Type B pancreatic cell (in vitro differentiated cells): ENCODE measurements at regions not wholly inside any gene's neighbourhood (a gene's known extent, or its start where the extent isn't known, plus 50 kb on each side); places are given as distances from the start of the nearest gene placed in this dataset.

Source experiments
- DNase-seq: peaks from one replicate; pipeline ENCODE4 v3.0.0; 2021; ENCODE audit warnings: mixed read lengths; ENCODE audit not compliant: unreplicated experiment; ENCODE audit errors: extremely low spot score
- H3K27ac Mint-ChIP-seq: 2 replicates; pipeline ENCODE4 v1.8.0; 2021; ENCODE audit warnings: mild to moderate bottlenecking, mixed read lengths
- H3K27me3 Mint-ChIP-seq: 2 replicates; pipeline ENCODE4 v1.8.0; 2021; ENCODE audit warnings: mixed read lengths
- H3K36me3 Mint-ChIP-seq: 2 replicates; pipeline ENCODE4 v1.8.0; 2021; ENCODE audit warnings: mixed read lengths
- H3K4me1 Mint-ChIP-seq: one replicate; pipeline ENCODE4 v1.8.0; 2021; ENCODE audit warnings: mixed read lengths; ENCODE audit not compliant: unreplicated experiment
- H3K4me3 Mint-ChIP-seq: 2 replicates; pipeline ENCODE4 v1.8.0; 2021; ENCODE audit warnings: mild to moderate bottlenecking, mixed read lengths
- H3K9me3 Mint-ChIP-seq: 2 replicates; pipeline ENCODE4 v1.8.0; 2021; ENCODE audit warnings: mixed read lengths
- CTCF ChIP-seq: fragments of 200-600 bp; sonication (generic); conservative IDR thresholded peaks from 2 replicates; pipeline ENCODE4 v1.5.0; 2021; ENCODE audit warnings: antibody characterized with exemption, mild to moderate bottlenecking

GRCh38 chr16:85187886-85188285, 75.6 kb upstream of the CIBAR2 start:
- DNase-seq: no peak
- no peak overlapping the region for H3K4me3 Mint-ChIP-seq
- H3K27me3 Mint-ChIP-seq: no peaks in the 10 kb centered on the region
- H3K9me3 Mint-ChIP-seq: peaks cover 13% of the 10 kb centered on the region
- H3K4me1 Mint-ChIP-seq: peaks cover 19% of the 10 kb centered on the region
- TF ChIP-seq CTCF: no peak
- peaks cover 39% of the 10 kb centered on the region for H3K36me3 Mint-ChIP-seq
- H3K27ac Mint-ChIP-seq: no peak overlapping the region

- peaks cover 24% of the 10 kb centered on the region for H3K4me1 Mint-ChIP-seq
- no peak for DNase-seq
- no peak overlapping the region for H3K27ac Mint-ChIP-seq
- H3K9me3 Mint-ChIP-seq: peaks cover 13% of the 10 kb centered on the region
- peaks cover 27% of the 10 kb centered on the region for H3K36me3 Mint-ChIP-seq
- no peak for TF ChIP-seq CTCF
- no peaks in the 10 kb centered on the region for H3K27me3 Mint-ChIP-seq
- H3K4me3 Mint-ChIP-seq: no peak overlapping the region
Observed at GRCh38 chr16:85188822-85189672, 76.8 kb upstream of the CIBAR2 start.

GRCh38 chr16:85190572-85190971, 78.3 kb upstream of the CIBAR2 start:
- Mint-ChIP-seq H3K4me1 (peaks cover 39% of the 10 kb centered on the region), H3K27me3 (no peaks in the 10 kb centered on the region), H3K9me3 (peaks cover 6% of the 10 kb centered on the region), H3K4me3 (no peak overlapping the region), H3K36me3 (peaks cover 15% of the 10 kb centered on the region), H3K27ac (no peak overlapping the region)
- DNase-seq: no peak
- TF ChIP-seq CTCF: no peak

GRCh38 chr16:85191341-85191965, 79.2 kb upstream of the CIBAR2 start:
- Mint-ChIP-seq H3K4me3 (no peak overlapping the region), H3K9me3 (peaks cover 6% of the 10 kb centered on the region), H3K36me3 (peaks cover 15% of the 10 kb centered on the region), H3K4me1 (peaks cover 48% of the 10 kb centered on the region), H3K27me3 (no peaks in the 10 kb centered on the region), H3K27ac (no peak overlapping the region)
- no peak for TF ChIP-seq CTCF
- no peak for DNase-seq

- Mint-ChIP-seq H3K9me3 (peaks cover 6% of the 10 kb centered on the region), H3K27ac (no peak overlapping the region), H3K4me3 (no peak overlapping the region), H3K36me3 (peaks cover 15% of the 10 kb centered on the region), H3K4me1 (peaks cover 52% of the 10 kb centered on the region), H3K27me3 (no peaks in the 10 kb centered on the region)
- TF ChIP-seq CTCF: no peak
- DNase-seq: no peak
Observed at GRCh38 chr16:85192238-85193114, 80.2 kb upstream of the CIBAR2 start.
